ENCODE measurements at regions not wholly inside any gene's neighbourhood (a gene's known extent, or its start where the extent isn't known, plus 50 kb on each side); places are given as distances from the start of the nearest gene placed in this dataset.

GRCh38 chr1:102183711-102184110 is 187.0 kb upstream of the OLFM3 start:
- TF ChIP-seq CTCF (IDR thresholded peaks at IDR 0.05; ENCODE audit: low read depth, low read length): no peak
- no peak for DNase-seq
- H3K27me3 ChIP-seq: no peaks in the 10 kb centered on the region
- H3K9me3 ChIP-seq: no peaks in the 10 kb centered on the region
- no peaks in the 10 kb centered on the region for H3K36me3 ChIP-seq
- H3K4me1 ChIP-seq: peaks cover 4% of the 10 kb centered on the region; the same call in 1 of the 2 replicates
- no peak overlapping the region for H3K4me3 ChIP-seq (ENCODE audit: low read depth, low read length)

- Histone ChIP-seq H3K36me3 (no peaks in the 10 kb centered on the region), H3K4me1 (peaks cover 4% of the 10 kb centered on the region; the same call in 1 of the 2 replicates), H3K9me3 (no peaks in the 10 kb centered on the region), H3K27me3 (no peaks in the 10 kb centered on the region), H3K4me3 (ENCODE audit: low read depth, low read length) (no peak overlapping the region)
- DNase-seq: no peak
- TF ChIP-seq CTCF (IDR thresholded peaks at IDR 0.05; ENCODE audit: low read depth, low read length): no peak
These were observed 186.0 kb upstream of the OLFM3 start for GRCh38 chr1:102182603-102183260.

- no peak for TF ChIP-seq CTCF (IDR thresholded peaks at IDR 0.05; ENCODE audit: low read depth, low read length)
- H3K27me3 ChIP-seq: no peaks in the 10 kb centered on the region
- peaks cover 4% of the 10 kb centered on the region; the same call in 1 of the 2 replicates for H3K4me1 ChIP-seq
- H3K36me3 ChIP-seq: no peaks in the 10 kb centered on the region
- no peak for DNase-seq
- H3K9me3 ChIP-seq: no peaks in the 10 kb centered on the region
- H3K4me3 ChIP-seq (ENCODE audit: low read depth, low read length): no peak overlapping the region
These were observed 184.6 kb upstream of the OLFM3 start for GRCh38 chr1:102181341-102181740.

- H3K36me3 ChIP-seq: no peaks in the 10 kb centered on the region
- no peaks in the 10 kb centered on the region for H3K9me3 ChIP-seq
- H3K27me3 ChIP-seq: no peaks in the 10 kb centered on the region
- H3K4me1 ChIP-seq: no peaks in the 10 kb centered on the region
- no peak overlapping the region for H3K4me3 ChIP-seq (ENCODE audit: low read depth, low read length)
- no peak for TF ChIP-seq CTCF (IDR thresholded peaks at IDR 0.05; ENCODE audit: low read depth, low read length)
- DNase-seq: no peak
These were observed 181.8 kb upstream of the OLFM3 start for GRCh38 chr1:102178480-102178879.

- H3K4me1 ChIP-seq: no peaks in the 10 kb centered on the region
- peak; percentile 75 for TF ChIP-seq CTCF (IDR thresholded peaks at IDR 0.05; ENCODE audit: low read depth, low read length)
- no peaks in the 10 kb centered on the region for H3K36me3 ChIP-seq
- no peaks in the 10 kb centered on the region for H3K9me3 ChIP-seq
- peak; percentile 37 for DNase-seq
- no peaks in the 10 kb centered on the region for H3K27me3 ChIP-seq
- H3K4me3 ChIP-seq (ENCODE audit: low read depth, low read length): no peak overlapping the region
These were observed 177.6 kb upstream of the OLFM3 start for GRCh38 chr1:102174259-102174863.

GRCh38 chr1:102172200-102172599 is 175.5 kb upstream of the OLFM3 start:
- H3K27me3 ChIP-seq: no peaks in the 10 kb centered on the region
- H3K9me3 ChIP-seq: no peaks in the 10 kb centered on the region
- no peak overlapping the region for H3K4me3 ChIP-seq (ENCODE audit: low read depth, low read length)
- no peak for TF ChIP-seq CTCF (IDR thresholded peaks at IDR 0.05; ENCODE audit: low read depth, low read length)
- no peak for DNase-seq
- no peaks in the 10 kb centered on the region; the same call in 1 of the 2 replicates for H3K4me1 ChIP-seq
- H3K36me3 ChIP-seq: no peaks in the 10 kb centered on the region
